ENCODE measurements at regions not wholly inside any gene's neighbourhood (a gene's known extent, or its start where the extent isn't known, plus 50 kb on each side); places are given as distances from the start of the nearest gene placed in this dataset.
"Not testable (repeated sequence)": the region's sequence is repeated elsewhere in the genome, so short reads cannot be mapped to it uniquely, and the experiment has no call there.

- no peak for DNase-seq
These were observed 84.3 kb upstream of the NCOR2 start for GRCh38 chr12:124651516-124652273.

- DNase-seq, result no peak
These were observed 83.5 kb upstream of the NCOR2 start for GRCh38 chr12:124650912-124651311.

GRCh38 chr12:124648710-124649384, 81.4 kb upstream of the NCOR2 start:
- no peak for DNase-seq

GRCh38 chr12:124647316-124647715, 79.9 kb upstream of the NCOR2 start:
- DNase-seq, result no peak

DNA sequence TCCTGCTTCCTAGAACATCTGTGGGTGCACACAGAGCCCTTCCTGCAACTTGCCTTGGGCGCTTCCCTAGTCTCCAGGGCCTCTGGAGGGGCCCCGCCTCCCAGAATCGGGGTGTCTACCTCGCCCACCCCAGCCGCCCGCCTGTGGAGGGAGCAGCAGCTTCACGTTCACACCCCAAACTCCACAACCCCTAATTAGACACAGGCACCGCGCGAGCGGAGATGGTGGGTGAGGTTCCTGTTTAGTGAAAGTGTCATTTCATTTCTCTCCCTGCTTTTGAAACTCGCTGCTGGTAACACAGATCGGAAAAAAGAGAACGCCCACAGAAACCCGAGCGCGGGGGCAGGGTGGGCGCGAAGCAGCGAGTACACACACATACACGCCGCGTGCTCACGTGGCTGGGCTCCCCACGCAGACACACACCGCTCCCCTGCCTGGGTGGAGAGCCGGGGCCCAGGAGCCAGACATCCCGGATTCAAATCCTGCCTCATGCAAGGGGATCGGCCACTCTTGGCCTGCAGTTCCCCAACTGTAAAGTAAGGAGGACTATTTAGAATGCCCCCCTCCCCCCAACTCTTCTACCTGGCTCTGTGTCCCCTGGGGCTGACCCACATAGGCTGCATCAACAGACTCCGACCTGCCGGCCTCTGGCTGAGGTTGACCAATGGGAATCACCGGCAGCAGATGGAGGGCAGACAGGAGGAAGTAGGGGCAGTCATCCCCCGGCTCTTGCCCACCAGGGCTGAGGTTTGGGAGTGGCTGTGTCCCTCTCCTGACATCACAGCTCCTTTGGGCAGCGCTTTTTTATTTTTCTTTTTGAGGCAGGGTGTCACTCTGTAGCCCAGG, 79.2 kb upstream of the NCOR2 start:
- DNase-seq, result no peak

GRCh38 chr12:124645530-124646244, 78.3 kb upstream of the NCOR2 start:
- DNase-seq, result no peak

DNA sequence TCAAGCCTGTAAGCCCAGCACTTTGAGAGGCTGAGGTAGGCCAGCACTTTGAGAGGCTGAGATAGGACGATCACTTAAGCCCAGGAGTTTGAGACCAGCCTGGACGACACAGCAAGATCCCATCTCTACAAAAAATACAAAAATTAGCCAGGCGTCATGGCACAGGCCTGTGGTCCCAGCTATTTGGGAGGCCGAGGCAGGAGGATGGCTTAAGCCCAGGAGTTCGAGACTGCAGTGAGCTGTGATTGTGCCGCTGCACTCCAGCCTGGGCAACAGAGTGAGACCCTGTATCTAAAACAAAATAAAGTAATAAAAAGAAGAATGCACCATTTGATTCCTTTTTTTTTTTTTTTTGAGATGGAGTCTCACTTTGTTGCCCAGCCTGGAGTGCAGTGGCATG, 76.4 kb upstream of the NCOR2 start:
- not testable (repeated sequence) for DNase-seq

DNA sequence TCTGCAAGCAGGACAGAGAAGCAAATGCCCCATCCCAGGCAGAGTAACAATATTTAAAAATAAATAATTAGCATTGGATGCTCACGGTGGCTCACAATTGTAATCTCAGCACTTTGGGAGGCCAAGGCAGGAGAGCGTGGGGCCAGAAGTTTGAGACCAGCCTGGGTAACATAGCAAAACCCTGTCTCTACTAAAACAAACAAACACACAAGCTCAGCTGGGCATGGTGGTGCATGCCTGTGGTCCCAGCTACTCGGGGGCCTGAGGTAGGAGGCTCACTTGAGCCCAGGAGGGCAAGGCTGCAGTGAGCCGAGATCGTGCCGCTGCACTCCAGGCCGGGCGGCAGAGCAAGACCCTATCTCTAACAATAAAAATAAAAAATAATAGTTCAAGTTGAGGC, 74.7 kb upstream of the NCOR2 start:
- DNase-seq, result no peak

GRCh38 chr12:124641591-124641990, 74.2 kb upstream of the NCOR2 start:
- DNase-seq, result no peak

GRCh38 chr12:124640056-124640455, 72.6 kb upstream of the NCOR2 start:
- DNase-seq, result no peak

DNA sequence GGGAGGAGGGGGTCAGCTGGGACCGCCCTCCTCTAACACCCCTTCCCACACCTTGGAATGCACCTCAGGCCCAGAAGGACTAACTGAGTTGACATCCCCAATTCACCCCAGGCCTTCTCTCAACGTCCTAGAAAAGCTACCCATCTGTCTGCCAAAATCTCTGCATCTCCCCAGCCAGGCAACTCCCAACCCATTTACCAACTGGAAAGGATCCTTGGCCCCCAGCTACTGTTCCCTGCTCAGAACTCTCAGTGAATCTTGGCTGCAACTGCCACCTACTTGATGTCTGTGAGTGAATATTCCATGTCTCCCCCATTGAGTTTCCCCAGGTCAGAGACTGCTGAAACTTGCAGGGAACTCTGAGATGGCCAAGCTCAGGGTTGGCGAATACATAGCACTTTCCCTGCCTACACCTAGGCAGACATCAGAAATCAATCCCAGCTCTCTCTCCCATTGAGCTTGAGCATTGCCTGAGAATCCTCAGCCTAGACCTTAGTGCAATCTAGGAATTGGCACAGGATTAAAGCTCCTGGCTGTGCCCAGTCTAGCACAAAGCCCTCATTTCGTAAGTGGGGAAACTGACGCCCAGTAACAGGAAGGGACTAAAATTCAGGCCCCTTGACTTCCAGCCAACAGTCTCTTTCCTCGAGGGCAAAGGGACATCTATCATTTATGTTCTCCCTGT, 71.9 kb upstream of the NCOR2 start:
- DNase-seq, result no peak

DNA sequence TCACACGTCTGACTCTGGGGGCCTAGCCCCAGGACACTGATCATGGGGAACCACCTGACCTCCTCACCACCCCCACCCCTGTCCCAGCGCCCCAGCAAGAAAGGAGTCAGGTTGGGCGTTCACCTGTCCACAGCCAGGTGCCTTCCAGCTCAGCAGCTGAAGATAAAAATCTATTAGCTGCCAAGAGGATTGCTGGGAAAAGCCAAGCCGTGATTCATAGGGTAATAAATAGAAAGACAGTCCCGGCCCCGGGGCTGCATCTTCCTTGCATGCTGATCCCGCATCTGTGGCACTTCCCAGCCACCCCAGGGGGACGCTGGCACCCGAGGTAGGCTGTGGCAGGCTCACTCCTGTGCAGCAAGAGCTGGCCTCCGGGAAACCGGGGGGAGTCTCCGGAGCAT, 70.2 kb upstream of the NCOR2 start:
- DNase-seq, result peak; percentile 93

GRCh38 chr12:124637163-124637562, 69.8 kb upstream of the NCOR2 start:
- DNase-seq, result no peak

GRCh38 chr12:124636138-124636978, 68.9 kb upstream of the NCOR2 start:
- peak; percentile 99 for DNase-seq

DNA sequence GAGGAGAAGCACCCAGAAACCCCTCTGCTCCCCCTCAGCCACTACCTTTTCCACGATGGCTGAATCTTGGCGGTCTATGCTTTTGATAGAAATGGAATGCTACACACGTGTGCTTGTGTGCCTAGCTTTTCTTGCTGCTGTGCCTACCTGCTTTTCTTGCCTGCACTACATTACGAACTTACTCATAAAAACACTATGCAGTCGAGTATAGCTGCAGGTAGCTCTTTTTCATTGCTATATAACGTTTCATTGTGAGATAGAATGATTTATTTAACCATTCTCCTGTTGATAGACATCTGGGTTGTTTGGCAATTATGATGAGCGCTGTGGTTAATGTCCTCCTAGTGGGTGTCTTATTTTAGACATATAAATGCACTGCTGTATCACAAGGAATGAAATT, 67.9 kb upstream of the NCOR2 start:
- DNase-seq, result no peak

- no peak for DNase-seq
These were observed 66.3 kb upstream of the NCOR2 start for GRCh38 chr12:124633365-124634362.

GRCh38 chr12:124632519-124632984, 65.1 kb upstream of the NCOR2 start:
- DNase-seq, result peak; percentile 91

DNA sequence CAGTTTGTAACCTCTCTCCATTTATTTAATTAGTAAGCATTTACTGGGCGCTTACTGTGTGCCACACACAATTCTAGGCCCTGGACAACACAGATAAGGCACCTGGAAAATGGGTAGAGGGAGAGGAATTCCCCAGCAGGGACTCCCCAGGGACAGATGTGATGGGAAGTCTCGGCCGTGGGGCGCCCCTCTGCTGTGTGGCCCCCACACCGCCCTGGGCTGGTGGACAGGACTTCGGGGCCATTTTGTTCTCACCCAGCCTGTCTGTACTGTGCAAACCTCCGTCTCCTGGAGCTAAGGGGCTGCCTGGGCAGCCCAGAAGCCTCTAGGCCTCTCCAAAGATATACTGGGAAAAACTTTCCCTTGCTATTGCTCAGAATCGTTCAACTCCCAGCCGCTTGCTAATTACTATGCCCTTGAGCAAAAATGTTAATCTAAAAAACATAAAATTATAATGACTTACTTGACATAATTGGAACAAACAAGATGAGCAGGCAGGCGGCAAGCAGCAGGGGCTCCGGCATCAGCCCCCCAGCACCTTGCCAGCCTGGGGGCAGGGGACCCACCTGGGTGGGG, 64.4 kb upstream of the NCOR2 start:
- DNase-seq, result no peak

DNA sequence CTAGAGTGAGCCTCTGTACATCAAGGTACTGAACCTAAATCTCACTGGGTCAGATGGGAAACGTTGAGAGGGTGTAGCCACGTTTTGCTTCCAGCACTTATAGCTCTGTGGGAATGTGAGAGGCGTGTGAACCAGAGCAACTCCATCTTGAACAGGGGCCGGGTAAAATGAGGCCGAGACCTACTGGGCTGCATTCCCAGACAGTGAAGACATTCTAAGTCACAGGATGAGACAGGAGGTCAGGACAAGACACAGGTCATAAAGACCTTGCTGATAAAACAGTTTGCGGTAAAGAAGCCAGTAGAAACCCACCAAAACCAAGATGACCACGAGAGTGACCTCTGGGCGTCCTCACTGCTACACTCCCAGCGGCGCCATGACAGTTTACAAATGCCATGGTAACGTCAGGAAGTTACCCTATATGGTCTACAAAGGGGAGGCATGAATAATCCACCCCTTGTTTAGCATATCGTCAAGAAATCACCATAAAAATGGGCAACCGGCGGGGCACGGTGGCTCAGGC, 63.4 kb upstream of the NCOR2 start:
- peak; percentile 95 for DNase-seq
